Activated CD4-positive, alpha-beta T cell treated with anti-CD3 and anti-CD28 coated beads, Interleukin-2, amount 50 U/mL, for 48 hours (primary cell): ENCODE measurements at regions not wholly inside any gene's neighbourhood (a gene's known extent, or its start where the extent isn't known, plus 50 kb on each side); places are given as distances from the start of the nearest gene placed in this dataset.
"Not testable (repeated sequence)": the region's sequence is repeated elsewhere in the genome, so short reads cannot be mapped to it uniquely, and the experiment has no call there.

Experiments used
- DNase-seq, 2 experiments: peaks; one replicate each; pipeline ENCODE4 v3.0.0-alpha.2; 2020

GRCh38 chr18:67455890-67456501 is 60.5 kb downstream of the DSEL start:
- no peak for DNase-seq

GRCh38 chr18:67453901-67454300 is 62.6 kb downstream of the DSEL start:
- DNase-seq: no peak

GRCh38 chr18:67451960-67452359 is 64.6 kb downstream of the DSEL start:
- no peak for DNase-seq

GRCh38 chr18:67451101-67451500 is 65.4 kb downstream of the DSEL start:
- DNase-seq: not testable (repeated sequence)

GRCh38 chr18:67433971-67434370 is 82.5 kb downstream of the DSEL start:
- DNase-seq: no peak

GRCh38 chr18:67432806-67433205 is 83.7 kb downstream of the DSEL start:
- DNase-seq: no peak

GRCh38 chr18:67428805-67429204 is 87.7 kb downstream of the DSEL start:
- DNase-seq: no peak

- DNase-seq: no peak
Measured at GRCh38 chr18:67428158-67428557, 88.4 kb downstream of the DSEL start.

- DNase-seq: no peak
Measured at GRCh38 chr18:67426486-67426885, 90.0 kb downstream of the DSEL start.

GRCh38 chr18:67425672-67426071 is 90.8 kb downstream of the DSEL start:
- DNase-seq: no peak

GRCh38 chr18:67421651-67422050 is 94.9 kb downstream of the DSEL start:
- DNase-seq: no peak

- no peak for DNase-seq
Measured at GRCh38 chr18:67417864-67418523, 98.5 kb downstream of the DSEL start.

GRCh38 chr18:67411116-67411515 is 105.4 kb downstream of the DSEL start:
- DNase-seq: no peak

- no peak for DNase-seq
Measured at GRCh38 chr18:67410075-67411070, 106.1 kb downstream of the DSEL start.

GRCh38 chr18:67408240-67408639 is 108.3 kb downstream of the DSEL start:
- no peak for DNase-seq

GRCh38 chr18:67406714-67407113 is 109.8 kb downstream of the DSEL start:
- DNase-seq: no peak

- no peak for DNase-seq
Measured at GRCh38 chr18:67402543-67402942, 114.0 kb downstream of the DSEL start.

GRCh38 chr18:67400502-67401117 is 115.9 kb downstream of the DSEL start:
- no peak for DNase-seq

GRCh38 chr18:67386032-67386431 is 130.5 kb downstream of the DSEL start:
- no peak for DNase-seq

- DNase-seq: no peak
Measured at GRCh38 chr18:67385455-67385854, 131.1 kb downstream of the DSEL start.

- not testable (repeated sequence) for DNase-seq
Measured at GRCh38 chr18:67384057-67384456, 132.5 kb downstream of the DSEL start.

- no peak for DNase-seq
Measured at GRCh38 chr18:67381608-67382150, 134.8 kb downstream of the DSEL start.

- no peak for DNase-seq
Measured at GRCh38 chr18:67380867-67381266, 135.7 kb downstream of the DSEL start.
